ENCODE measurements at regions not wholly inside any gene's neighbourhood (a gene's known extent, or its start where the extent isn't known, plus 50 kb on each side); places are given as distances from the start of the nearest gene placed in this dataset.

DNA sequence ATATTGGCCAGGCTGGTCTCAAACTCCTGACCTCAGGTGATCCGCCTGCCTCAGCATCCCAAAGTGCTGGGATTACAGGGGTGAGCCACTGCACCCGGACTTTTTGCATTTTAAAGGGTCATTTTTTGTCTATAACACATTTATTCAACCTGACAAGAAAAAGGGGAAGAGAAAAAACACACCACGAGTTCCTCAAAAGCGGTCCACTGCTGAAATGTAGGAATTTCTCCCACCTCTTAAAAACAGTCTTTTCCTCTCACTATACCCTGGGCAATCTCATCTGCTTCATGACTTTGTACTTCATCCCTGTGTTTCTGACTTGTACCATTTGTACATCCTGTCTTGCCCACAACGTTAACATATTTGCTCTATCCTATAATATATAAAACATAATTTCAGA lies 413.3 kb upstream of the PTBP2 start:
- BruUV-seq (replicated peaks): no TSS peak
- intact Hi-C loops (cut with micrococcal nuclease): no loop called here
- H4K20me1 ChIP-seq (ENCODE audit: low read length): no peaks in the 10 kb centered on the region
- no peak overlapping the region for H3K27ac ChIP-seq (ENCODE audit: low read length)
- TF ChIP-seq, protein P1, sequence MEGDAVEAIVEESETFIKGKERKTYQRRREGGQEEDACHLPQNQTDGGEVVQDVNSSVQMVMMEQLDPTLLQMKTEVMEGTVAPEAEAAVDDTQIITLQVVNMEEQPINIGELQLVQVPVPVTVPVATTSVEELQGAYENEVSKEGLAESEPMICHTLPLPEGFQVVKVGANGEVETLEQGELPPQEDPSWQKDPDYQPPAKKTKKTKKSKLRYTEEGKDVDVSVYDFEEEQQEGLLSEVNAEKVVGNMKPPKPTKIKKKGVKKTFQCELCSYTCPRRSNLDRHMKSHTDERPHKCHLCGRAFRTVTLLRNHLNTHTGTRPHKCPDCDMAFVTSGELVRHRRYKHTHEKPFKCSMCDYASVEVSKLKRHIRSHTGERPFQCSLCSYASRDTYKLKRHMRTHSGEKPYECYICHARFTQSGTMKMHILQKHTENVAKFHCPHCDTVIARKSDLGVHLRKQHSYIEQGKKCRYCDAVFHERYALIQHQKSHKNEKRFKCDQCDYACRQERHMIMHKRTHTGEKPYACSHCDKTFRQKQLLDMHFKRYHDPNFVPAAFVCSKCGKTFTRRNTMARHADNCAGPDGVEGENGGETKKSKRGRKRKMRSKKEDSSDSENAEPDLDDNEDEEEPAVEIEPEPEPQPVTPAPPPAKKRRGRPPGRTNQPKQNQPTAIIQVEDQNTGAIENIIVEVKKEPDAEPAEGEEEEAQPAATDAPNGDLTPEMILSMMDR (conservative IDR thresholded peaks at IDR 0.05; ENCODE audit: low read depth, low read length): no peak
- TF ChIP-seq EZH2 (IDR thresholded peaks at IDR 0.05; ENCODE audit: low read length, unreplicated experiment) (no peak), EZH2phosphoT487 (IDR thresholded peaks at IDR 0.05; ENCODE audit: borderline replicate concordance, low read length) (no peak)
- ChIA-PET CTCF (no interaction called here), POLR2A (ENCODE audit: unreplicated experiment) (no interaction called here)
- peaks cover 6% of the 10 kb centered on the region; the same call in 1 of the 2 replicates for H3K4me1 ChIP-seq (ENCODE audit: insufficient read depth, low read length)
- no peaks in the 10 kb centered on the region for H3F3A ChIP-seq (ENCODE audit: low read length, unreplicated experiment)
- H3K4me3 ChIP-seq (ENCODE audit: low read length): no peak overlapping the region
- H3K27me3 ChIP-seq (ENCODE audit: low read length): peaks cover 7% of the 10 kb centered on the region; the same call in 1 of the 2 replicates
- no peaks in the 10 kb centered on the region for H3K9me2 ChIP-seq (replicated peaks; ENCODE audit: low read length)
- no peaks in the 10 kb centered on the region for H3K79me2 ChIP-seq (ENCODE audit: low read length)
- no peak overlapping the region for H3K9ac ChIP-seq (ENCODE audit: low read length)
- no peaks in the 10 kb centered on the region for H3K9me3 ChIP-seq (ENCODE audit: low read length)
- no peak for DNase-seq
- H2AFZ ChIP-seq (ENCODE audit: low read length): no peak overlapping the region
- no peaks in the 10 kb centered on the region for H3K36me3 ChIP-seq (ENCODE audit: low read depth, low read length)
- no peak overlapping the region for H3K4me2 ChIP-seq (ENCODE audit: low read length)
- no peak for ATAC-seq

- Histone ChIP-seq H3K9me2 (replicated peaks; ENCODE audit: low read length) (no peaks in the 10 kb centered on the region), H3K4me2 (ENCODE audit: low read length) (no peak overlapping the region), H3K36me3 (ENCODE audit: low read depth, low read length) (no peaks in the 10 kb centered on the region), H2AFZ (ENCODE audit: low read length) (no peak overlapping the region), H3K27ac (ENCODE audit: low read length) (no peak overlapping the region), H3K27me3 (ENCODE audit: low read length) (no peaks in the 10 kb centered on the region), H3K9ac (ENCODE audit: low read length) (no peak overlapping the region), H3K4me3 (ENCODE audit: low read length) (no peak overlapping the region), H4K20me1 (ENCODE audit: low read length) (no peaks in the 10 kb centered on the region), H3K9me3 (ENCODE audit: low read length) (no peaks in the 10 kb centered on the region), H3K79me2 (ENCODE audit: low read length) (no peaks in the 10 kb centered on the region), H3F3A (ENCODE audit: low read length, unreplicated experiment) (no peaks in the 10 kb centered on the region), H3K4me1 (ENCODE audit: insufficient read depth, low read length) (peaks cover 6% of the 10 kb centered on the region; the same call in 1 of the 2 replicates)
- ChIA-PET CTCF (interaction anchor here (0.6 kb wide), 1 partner anchor 71 kb away, joined by 4 read pairs; no protein-coding TSS in a partner anchor), POLR2A (ENCODE audit: unreplicated experiment) (no interaction called here)
- peak; percentile 40; the same call in 1 of the 2 replicates for ATAC-seq
- BruUV-seq (replicated peaks): no TSS peak
- peak; percentile 80 for DNase-seq
- no peak for TF ChIP-seq EZH2phosphoT487 (IDR thresholded peaks at IDR 0.05; ENCODE audit: borderline replicate concordance, low read length)
- TF ChIP-seq, protein P1 (conservative IDR thresholded peaks at IDR 0.05; ENCODE audit: low read depth, low read length): no peak
- TF ChIP-seq EZH2 (IDR thresholded peaks at IDR 0.05; ENCODE audit: low read length, unreplicated experiment): no peak
- intact Hi-C loops (cut with micrococcal nuclease): no loop called here
Observed at GRCh38 chr1:96309783-96310182, 411.8 kb upstream of the PTBP2 start.

DNA sequence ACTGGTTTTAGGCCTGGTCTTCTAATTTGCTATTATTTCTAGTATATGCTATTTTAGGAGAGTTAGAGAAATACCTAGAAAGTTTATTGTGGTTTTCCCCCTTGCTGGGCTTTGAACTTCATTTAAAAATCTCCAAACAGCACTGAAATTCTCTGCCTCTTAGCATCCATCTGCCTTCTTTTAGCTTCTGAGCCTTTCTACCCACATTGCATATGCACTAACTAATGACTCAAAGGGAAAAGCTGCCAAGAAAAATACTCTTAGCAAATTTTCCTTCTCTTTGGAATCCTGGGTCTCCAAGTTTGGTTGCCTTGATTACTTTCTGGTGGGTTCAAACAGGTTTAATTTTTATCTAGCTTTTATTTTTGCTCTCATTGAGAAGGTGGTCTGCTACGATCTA lies 408.4 kb upstream of the PTBP2 start:
- Histone ChIP-seq H3F3A (ENCODE audit: low read length, unreplicated experiment) (no peaks in the 10 kb centered on the region), H4K20me1 (ENCODE audit: low read length) (no peaks in the 10 kb centered on the region), H3K4me2 (ENCODE audit: low read length) (no peak overlapping the region), H3K27me3 (ENCODE audit: low read length) (no peaks in the 10 kb centered on the region), H3K9ac (ENCODE audit: low read length) (no peak overlapping the region), H2AFZ (ENCODE audit: low read length) (no peak overlapping the region), H3K4me1 (ENCODE audit: insufficient read depth, low read length) (peaks cover 6% of the 10 kb centered on the region; the same call in 1 of the 2 replicates), H3K9me3 (ENCODE audit: low read length) (no peaks in the 10 kb centered on the region), H3K27ac (ENCODE audit: low read length) (no peak overlapping the region), H3K79me2 (ENCODE audit: low read length) (no peaks in the 10 kb centered on the region), H3K9me2 (replicated peaks; ENCODE audit: low read length) (no peaks in the 10 kb centered on the region), H3K36me3 (ENCODE audit: low read depth, low read length) (no peaks in the 10 kb centered on the region), H3K4me3 (ENCODE audit: low read length) (no peak overlapping the region)
- no TSS peak for BruUV-seq (replicated peaks)
- TF ChIP-seq, protein P1 (conservative IDR thresholded peaks at IDR 0.05; ENCODE audit: low read depth, low read length): no peak
- no peak for TF ChIP-seq EZH2 (IDR thresholded peaks at IDR 0.05; ENCODE audit: low read length, unreplicated experiment)
- no peak for TF ChIP-seq EZH2phosphoT487 (IDR thresholded peaks at IDR 0.05; ENCODE audit: borderline replicate concordance, low read length)
- intact Hi-C loops (cut with micrococcal nuclease): no loop called here
- CTCF ChIA-PET: no interaction called here
- POLR2A ChIA-PET (ENCODE audit: unreplicated experiment): no interaction called here
- ATAC-seq: no peak
- peak; percentile 50 for DNase-seq
